Stimulated activated CD4-positive, alpha-beta T cell treated with anti-CD3 and anti-CD28 coated beads, Interleukin-2, amount 100 ng/mL, for 48 hours (primary cell): ENCODE measurements at regions not wholly inside any gene's neighbourhood (a gene's known extent, or its start where the extent isn't known, plus 50 kb on each side); places are given as distances from the start of the nearest gene placed in this dataset.

ENCODE experiments used
- DNase-seq, 2 donors: peaks; one replicate each; pipeline ENCODE4 v3.0.0-alpha.2; 2020

- DNase-seq = no peak
These were observed 686.9 kb upstream of the NCAM2 start for GRCh38 chr21:20311234-20311787.

GRCh38 chr21:20313013-20313412, 685.2 kb upstream of the NCAM2 start:
- DNase-seq = no peak

- no peak for DNase-seq
These were observed 683.2 kb upstream of the NCAM2 start for GRCh38 chr21:20315042-20315441.

- no peak for DNase-seq
These were observed 668.6 kb upstream of the NCAM2 start for GRCh38 chr21:20329636-20330035.

- no peak for DNase-seq
These were observed 667.6 kb upstream of the NCAM2 start for GRCh38 chr21:20330652-20331051.

- no peak for DNase-seq
These were observed 663.6 kb upstream of the NCAM2 start for GRCh38 chr21:20334585-20334984.

GRCh38 chr21:20341431-20341830, 656.8 kb upstream of the NCAM2 start:
- no peak for DNase-seq

- no peak for DNase-seq
These were observed 655.0 kb upstream of the NCAM2 start for GRCh38 chr21:20343186-20343585.

- DNase-seq = no peak
These were observed 647.1 kb upstream of the NCAM2 start for GRCh38 chr21:20351138-20351537.

GRCh38 chr21:20353351-20353750, 644.9 kb upstream of the NCAM2 start:
- no peak for DNase-seq

- no peak for DNase-seq
These were observed 625.2 kb upstream of the NCAM2 start for GRCh38 chr21:20373031-20373430.

- DNase-seq = no peak
These were observed 621.0 kb upstream of the NCAM2 start for GRCh38 chr21:20377250-20377649.

- DNase-seq = no peak
These were observed 609.8 kb upstream of the NCAM2 start for GRCh38 chr21:20388400-20388799.

- no peak for DNase-seq
These were observed 601.4 kb upstream of the NCAM2 start for GRCh38 chr21:20396798-20397197.

GRCh38 chr21:20404915-20405314, 593.3 kb upstream of the NCAM2 start:
- DNase-seq = no peak

- DNase-seq = no peak
These were observed 579.9 kb upstream of the NCAM2 start for GRCh38 chr21:20418353-20418752.

GRCh38 chr21:20419772-20420171, 578.4 kb upstream of the NCAM2 start:
- no peak for DNase-seq

- no peak for DNase-seq
These were observed 573.3 kb upstream of the NCAM2 start for GRCh38 chr21:20424943-20425342.

- no peak for DNase-seq
These were observed 572.4 kb upstream of the NCAM2 start for GRCh38 chr21:20425856-20426255.

- DNase-seq = no peak
These were observed 557.9 kb upstream of the NCAM2 start for GRCh38 chr21:20440338-20440737.

GRCh38 chr21:20443558-20444155, 554.6 kb upstream of the NCAM2 start:
- no peak for DNase-seq

GRCh38 chr21:20445971-20446370, 552.2 kb upstream of the NCAM2 start:
- no peak for DNase-seq

- no peak for DNase-seq
These were observed 547.2 kb upstream of the NCAM2 start for GRCh38 chr21:20451046-20451445.

GRCh38 chr21:20452935-20453334, 545.3 kb upstream of the NCAM2 start:
- no peak for DNase-seq

- no peak for DNase-seq
These were observed 538.4 kb upstream of the NCAM2 start for GRCh38 chr21:20459838-20460237.
